BJ (cell line): ENCODE measurements at regions not wholly inside any gene's neighbourhood (a gene's known extent, or its start where the extent isn't known, plus 50 kb on each side); places are given as distances from the start of the nearest gene placed in this dataset.

Experiments
- CTCF ChIA-PET: fragments of 350-600 bp; formaldehyde crosslinking; extraction: SDS; loops from one replicate; lab custom pipeline; 2021; ENCODE audit warnings: antibody characterized with exemption, inconsistent platforms; lab: Yijun Ruan, JAX
- POLR2A ChIA-PET: fragments of 300-600 bp; sonication (Branson Sonifier 250); formaldehyde crosslinking; extraction: SDS; loops from one replicate; lab custom pipeline; 2021; ENCODE audit warnings: antibody characterized with exemption; lab: Charles Lee
- DNase-seq: peaks from one replicate; pipeline ENCODE4 v3.0.0-alpha.2; 2011; ENCODE audit warnings: low read depth
- H3K27me3 ChIP-seq: 2 replicates; pipeline ENCODE4 v1.6.0; 2011; ENCODE audit warnings: low read length; ENCODE audit not compliant: control insufficient read depth, insufficient read depth
- H3K36me3 ChIP-seq: 2 replicates; pipeline ENCODE4 v1.5.1; 2011; ENCODE audit warnings: low read length; ENCODE audit not compliant: control insufficient read depth, insufficient read depth
- H3K4me3 ChIP-seq: 2 replicates; pipeline ENCODE4 v1.5.1; 2011; ENCODE audit warnings: low read depth, mild to moderate bottlenecking, control low read depth, low read length
- CTCF ChIP-seq: IDR thresholded peaks from 2 replicates; pipeline ENCODE4 v1.5.1; 2011; ENCODE audit warnings: low read depth, mild to moderate bottlenecking, control low read depth, inconsistent platforms, low read length, moderate library complexity; ENCODE audit not compliant: insufficient read depth

GRCh38 chr3:127483902-127484591 lies 106.5 kb downstream of the TPRA1 start:
- ChIA-PET POLR2A (no interaction called here), CTCF (interaction anchor here (1.2 to 1.5 kb wide), 2 partner anchors 8 to 18 kb away, joined by 3 read pairs; no protein-coding TSS in a partner anchor)
- H3K27me3 ChIP-seq: peaks cover 7% of the 10 kb centered on the region
- H3K4me3 ChIP-seq: no peak overlapping the region
- H3K36me3 ChIP-seq: no peaks in the 10 kb centered on the region
- no peak for DNase-seq
- TF ChIP-seq CTCF: no peak

GRCh38 chr3:127483005-127483641 lies 107.4 kb downstream of the TPRA1 start:
- CTCF ChIA-PET: interaction anchor here (0.8 to 1.5 kb wide), 3 partner anchors 9 to 27 kb away, joined by 3 read pairs; no protein-coding TSS in a partner anchor
- no peak for TF ChIP-seq CTCF

GRCh38 chr3:127482216-127483004 lies 108.1 kb downstream of the TPRA1 start:
- POLR2A ChIA-PET: no interaction called here
- DNase-seq: no peak
- CTCF ChIA-PET: interaction anchor here (0.8 kb wide), 1 partner anchor 27 kb away, joined by 3 read pairs; no protein-coding TSS in a partner anchor
- TF ChIP-seq CTCF: no peak
- H3K36me3 ChIP-seq: no peaks in the 10 kb centered on the region
- H3K27me3 ChIP-seq: peaks cover 7% of the 10 kb centered on the region
- no peak overlapping the region for H3K4me3 ChIP-seq

More at GRCh38 chr3:127483005-127483641, 107.4 kb downstream of the TPRA1 start:
- DNase-seq: no peak
- Histone ChIP-seq H3K36me3 (no peaks in the 10 kb centered on the region), H3K27me3 (peaks cover 7% of the 10 kb centered on the region), H3K4me3 (no peak overlapping the region)
- POLR2A ChIA-PET: no interaction called here

GRCh38 chr3:127480196-127480954 lies 110.2 kb downstream of the TPRA1 start:
- Histone ChIP-seq H3K27me3 (peaks cover 7% of the 10 kb centered on the region), H3K36me3 (no peaks in the 10 kb centered on the region), H3K4me3 (no peak overlapping the region)
- TF ChIP-seq CTCF: no peak
- no peak for DNase-seq
- ChIA-PET CTCF (no interaction called here), POLR2A (no interaction called here)
